ENCODE measurements at regions not wholly inside any gene's neighbourhood (a gene's known extent, or its start where the extent isn't known, plus 50 kb on each side); places are given as distances from the start of the nearest gene placed in this dataset.

DNA sequence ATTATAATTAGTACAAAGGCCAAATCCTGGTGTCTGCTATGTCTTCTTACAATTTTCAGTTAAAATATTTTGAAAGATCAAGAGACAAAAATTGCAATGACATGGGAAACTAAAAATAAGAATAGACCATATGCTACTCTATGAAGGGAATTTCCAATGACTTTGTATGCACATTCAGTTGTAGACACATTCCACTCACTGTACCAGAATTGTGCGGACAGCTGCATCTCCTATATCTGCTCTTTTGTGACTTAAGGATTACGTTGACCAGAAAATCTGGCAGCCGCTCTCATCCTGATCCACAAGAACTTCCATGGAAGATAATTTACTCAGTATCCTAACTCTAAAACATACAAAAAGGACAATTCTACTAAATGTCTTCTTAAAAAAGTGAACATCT lies 493.9 kb upstream of the KCNMB2 start:
- Mint-ChIP-seq H3K36me3 (ENCODE audit: low read depth) (no peaks in the 10 kb centered on the region), H3K27me3 (no peaks in the 10 kb centered on the region)

DNA sequence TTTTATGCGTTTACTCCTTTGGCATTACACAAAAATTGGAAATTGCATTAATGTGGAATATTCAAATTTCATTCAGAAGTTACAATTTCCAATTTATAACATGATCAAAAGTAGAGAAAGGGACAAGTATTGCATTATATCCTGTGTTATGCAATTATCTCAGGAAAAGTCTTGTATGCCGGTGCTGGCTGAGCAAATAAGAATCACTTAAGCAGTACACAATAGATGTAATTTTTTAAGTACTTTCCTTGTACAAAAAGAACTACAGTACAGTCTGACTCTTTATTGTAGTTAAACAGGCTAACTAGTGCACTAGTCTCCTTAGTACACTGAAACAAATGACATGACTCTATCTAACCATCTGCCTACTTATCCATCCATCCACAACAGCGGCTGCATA lies 493.2 kb upstream of the KCNMB2 start:
- no peak for ATAC-seq (replicated peaks)
- Mint-ChIP-seq H3K4me3 (no peak overlapping the region), H3K27ac (no peak overlapping the region), H3K27me3 (no peaks in the 10 kb centered on the region), H3K9me3 (no peaks in the 10 kb centered on the region), H3K36me3 (ENCODE audit: low read depth) (no peaks in the 10 kb centered on the region), H3K4me1 (no peaks in the 10 kb centered on the region)

More for the DNA sequence above, 493.9 kb upstream of the KCNMB2 start:
- H3K4me1 Mint-ChIP-seq: no peaks in the 10 kb centered on the region
- no peaks in the 10 kb centered on the region for H3K9me3 Mint-ChIP-seq
- H3K4me3 Mint-ChIP-seq: no peak overlapping the region
- no peak overlapping the region for H3K27ac Mint-ChIP-seq
- ATAC-seq (replicated peaks): no peak

DNA sequence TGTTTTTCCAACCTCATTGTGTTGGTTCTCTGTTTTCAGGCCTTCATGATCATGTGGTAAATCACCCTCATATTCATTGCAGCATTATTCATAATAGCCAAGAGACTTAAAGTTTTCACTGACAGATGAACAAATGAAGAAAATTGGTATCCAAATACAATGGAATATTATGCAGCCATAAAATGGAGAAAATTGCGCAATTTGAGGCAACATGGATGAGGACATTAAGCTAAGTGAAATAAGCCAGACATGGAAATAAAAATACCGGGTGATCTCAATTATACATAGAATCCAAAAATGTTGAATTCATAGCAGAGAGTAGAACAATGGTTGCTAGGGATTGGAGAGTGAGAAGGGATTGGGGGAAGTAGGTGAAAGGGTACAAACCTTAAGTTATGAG lies 491.9 kb upstream of the KCNMB2 start:
- Mint-ChIP-seq H3K9me3 (no peaks in the 10 kb centered on the region), H3K27ac (no peak overlapping the region), H3K27me3 (no peaks in the 10 kb centered on the region), H3K4me1 (peaks cover under 1% of the 10 kb centered on the region), H3K36me3 (ENCODE audit: low read depth) (no peaks in the 10 kb centered on the region), H3K4me3 (no peak overlapping the region)
- no peak for ATAC-seq (replicated peaks)

DNA sequence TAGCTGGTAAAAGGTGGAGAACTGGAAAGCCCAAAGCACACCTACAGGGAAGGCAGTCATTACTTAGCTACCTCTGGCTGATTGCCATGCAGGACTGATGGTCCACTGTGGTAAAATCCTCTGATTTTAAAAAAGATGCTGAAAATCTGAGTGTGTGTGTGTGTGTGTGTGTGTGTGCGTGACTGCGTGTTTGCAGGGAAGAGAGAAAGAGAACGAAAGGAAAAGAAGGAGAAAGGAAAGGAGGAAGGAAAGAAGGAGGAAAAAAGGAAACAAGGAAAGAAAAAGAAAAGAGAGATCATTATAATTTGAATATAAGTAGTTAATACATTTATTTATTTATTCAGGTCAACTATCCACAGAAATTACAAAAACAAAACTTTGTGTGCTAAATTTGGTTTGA lies 488.7 kb upstream of the KCNMB2 start:
- H3K4me3 Mint-ChIP-seq: no peak overlapping the region
- H3K27ac Mint-ChIP-seq: no peak overlapping the region
- H3K9me3 Mint-ChIP-seq: no peaks in the 10 kb centered on the region
- no peak for ATAC-seq (replicated peaks)
- no peaks in the 10 kb centered on the region for H3K36me3 Mint-ChIP-seq (ENCODE audit: low read depth)
- peaks cover 5% of the 10 kb centered on the region for H3K27me3 Mint-ChIP-seq
- H3K4me1 Mint-ChIP-seq: peaks cover 6% of the 10 kb centered on the region

DNA sequence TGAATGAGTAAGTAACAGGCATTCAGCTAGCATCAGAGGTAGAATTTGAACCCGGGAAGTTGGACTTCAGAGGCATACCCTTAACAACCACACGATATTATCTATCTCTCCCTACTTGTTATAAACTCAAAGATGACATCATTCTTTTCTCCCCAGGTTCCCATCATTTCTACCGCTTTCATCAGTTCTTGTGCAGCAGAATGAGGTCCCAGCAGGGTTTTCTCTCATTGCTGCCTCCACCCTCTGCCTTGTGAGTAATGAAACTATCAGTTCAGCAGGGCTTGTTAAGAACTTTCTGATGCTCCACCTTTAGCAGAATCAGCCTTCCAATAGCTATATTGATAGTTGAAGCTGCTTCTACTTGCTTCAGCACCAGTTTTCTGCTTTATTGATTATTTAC lies 487.5 kb upstream of the KCNMB2 start:
- Mint-ChIP-seq H3K36me3 (ENCODE audit: low read depth) (no peaks in the 10 kb centered on the region), H3K4me3 (no peak overlapping the region), H3K27me3 (peaks cover 5% of the 10 kb centered on the region), H3K27ac (no peak overlapping the region), H3K4me1 (peaks cover 6% of the 10 kb centered on the region), H3K9me3 (no peaks in the 10 kb centered on the region)
- ATAC-seq (replicated peaks): no peak

DNA sequence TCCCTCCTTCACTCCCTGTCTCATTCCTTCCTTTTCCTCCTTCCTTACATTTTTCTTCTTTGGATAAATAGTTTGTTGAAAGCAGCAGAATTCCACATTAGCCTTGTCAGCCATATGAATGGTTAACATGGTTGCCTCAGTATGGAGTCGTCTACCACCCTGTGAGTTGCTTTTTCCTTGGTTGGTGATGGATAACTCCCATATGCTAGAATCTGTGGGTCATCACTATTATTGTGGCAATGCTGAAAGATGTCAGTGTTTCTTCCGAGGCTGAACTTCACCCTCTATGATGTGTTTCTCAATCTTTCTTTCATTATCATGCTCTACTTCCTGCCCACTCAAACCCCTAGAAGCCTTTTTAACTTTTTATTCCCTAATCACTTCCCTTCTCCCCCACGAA lies 481.8 kb upstream of the KCNMB2 start:
- H3K27me3 Mint-ChIP-seq: peaks cover 13% of the 10 kb centered on the region
- H3K4me1 Mint-ChIP-seq: peaks cover 11% of the 10 kb centered on the region

DNA sequence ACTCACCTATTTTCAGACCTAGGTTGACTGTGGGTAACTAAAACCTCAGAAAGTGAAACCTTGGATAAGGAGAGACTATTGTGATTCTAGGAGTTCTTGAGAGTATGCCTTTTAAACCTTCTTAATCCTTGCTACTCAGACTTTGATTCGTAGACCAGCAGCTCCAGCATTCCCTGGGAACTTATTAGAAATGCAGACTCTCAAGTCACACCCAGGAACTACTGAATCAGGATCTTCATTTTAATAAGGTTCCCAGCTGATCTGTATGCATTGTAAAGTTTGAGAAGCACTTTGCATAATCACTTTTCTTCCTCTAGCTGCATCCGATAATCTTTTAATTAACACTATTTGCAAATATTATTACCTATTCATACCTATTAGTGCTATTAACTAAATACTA lies 480.3 kb upstream of the KCNMB2 start:
- Mint-ChIP-seq H3K9me3 (peaks cover 4% of the 10 kb centered on the region), H3K4me3 (no peak overlapping the region), H3K27ac (no peak overlapping the region), H3K36me3 (ENCODE audit: low read depth) (no peaks in the 10 kb centered on the region), H3K4me1 (peaks cover 6% of the 10 kb centered on the region), H3K27me3 (peaks cover 8% of the 10 kb centered on the region)
- no peak for ATAC-seq (replicated peaks)

More for the DNA sequence above, 481.8 kb upstream of the KCNMB2 start:
- Mint-ChIP-seq H3K36me3 (ENCODE audit: low read depth) (no peaks in the 10 kb centered on the region), H3K27ac (no peak overlapping the region), H3K4me3 (no peak overlapping the region), H3K9me3 (peaks cover 4% of the 10 kb centered on the region)
- no peak for ATAC-seq (replicated peaks)

DNA sequence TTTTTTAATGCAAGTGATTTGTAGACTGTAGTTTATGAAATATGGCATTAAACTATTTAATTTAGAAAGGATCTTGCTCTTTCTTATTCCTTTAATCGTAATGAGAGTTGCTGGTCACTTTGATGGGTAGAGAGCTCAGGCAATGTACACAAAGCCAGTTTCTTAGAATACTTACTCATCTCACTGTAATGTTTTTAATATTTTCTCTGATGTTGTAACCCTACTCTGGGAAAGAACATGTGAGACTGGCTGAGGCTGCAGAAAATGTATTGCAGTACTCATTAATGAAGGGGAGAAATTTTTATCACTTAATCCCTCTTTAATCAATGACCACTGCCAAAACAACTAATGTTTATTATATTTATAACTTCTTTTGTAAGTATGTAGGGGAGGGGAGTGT lies 479.4 kb upstream of the KCNMB2 start:
- Mint-ChIP-seq H3K4me3 (no peak overlapping the region), H3K9me3 (peaks cover 4% of the 10 kb centered on the region), H3K27ac (no peak overlapping the region), H3K27me3 (peaks cover 8% of the 10 kb centered on the region), H3K4me1 (peaks cover 6% of the 10 kb centered on the region), H3K36me3 (ENCODE audit: low read depth) (no peaks in the 10 kb centered on the region)
- no peak for ATAC-seq (replicated peaks)

DNA sequence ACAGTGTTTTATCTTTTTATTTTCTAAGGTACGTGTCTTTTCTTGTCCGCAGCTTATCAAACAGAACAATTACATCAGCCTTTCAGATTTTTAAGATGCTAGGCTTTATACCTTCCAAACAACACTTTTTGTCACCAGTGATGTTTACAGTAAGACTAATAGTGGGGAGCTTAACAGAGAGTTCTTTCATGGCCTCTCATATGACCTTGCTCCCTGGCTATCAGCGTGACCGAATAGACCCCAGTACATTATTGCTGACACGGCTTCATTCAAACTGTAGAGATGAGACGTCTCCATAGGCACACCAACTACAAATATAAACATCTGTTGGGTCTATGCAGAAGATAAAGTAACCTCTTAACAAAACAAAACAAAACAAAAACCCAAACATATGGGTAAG lies 477.6 kb upstream of the KCNMB2 start:
- peaks cover 8% of the 10 kb centered on the region for H3K27me3 Mint-ChIP-seq
- H3K9me3 Mint-ChIP-seq: peaks cover 4% of the 10 kb centered on the region
- H3K27ac Mint-ChIP-seq: no peak overlapping the region
- H3K4me1 Mint-ChIP-seq: peaks cover 6% of the 10 kb centered on the region
- ATAC-seq (replicated peaks): no peak
- no peak overlapping the region for H3K4me3 Mint-ChIP-seq
- no peaks in the 10 kb centered on the region for H3K36me3 Mint-ChIP-seq (ENCODE audit: low read depth)

DNA sequence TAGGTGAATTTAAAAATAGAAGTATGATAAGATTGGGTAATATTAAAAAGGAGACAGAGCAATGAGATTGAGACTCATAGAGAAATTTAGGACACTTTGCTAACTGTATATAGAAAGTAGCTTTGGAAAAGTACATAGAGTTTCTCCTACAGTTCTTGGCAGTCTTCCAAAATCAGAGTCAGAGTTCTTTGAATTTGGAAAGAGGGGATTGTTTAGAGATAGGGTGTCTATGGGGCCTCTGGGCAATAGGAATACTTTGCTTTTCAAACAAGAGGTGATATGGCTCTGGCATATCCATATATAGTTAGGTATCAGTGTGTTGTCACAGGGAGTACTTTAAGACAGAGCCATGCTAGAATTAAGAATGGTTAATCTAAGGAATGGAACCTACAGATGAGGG lies 477.1 kb upstream of the KCNMB2 start:
- peaks cover 6% of the 10 kb centered on the region for H3K4me1 Mint-ChIP-seq
- no peak overlapping the region for H3K27ac Mint-ChIP-seq
- H3K9me3 Mint-ChIP-seq: peaks cover 4% of the 10 kb centered on the region
- peaks cover 7% of the 10 kb centered on the region for H3K27me3 Mint-ChIP-seq
- ATAC-seq (replicated peaks): no peak
- no peak overlapping the region for H3K4me3 Mint-ChIP-seq
- no peaks in the 10 kb centered on the region for H3K36me3 Mint-ChIP-seq (ENCODE audit: low read depth)

DNA sequence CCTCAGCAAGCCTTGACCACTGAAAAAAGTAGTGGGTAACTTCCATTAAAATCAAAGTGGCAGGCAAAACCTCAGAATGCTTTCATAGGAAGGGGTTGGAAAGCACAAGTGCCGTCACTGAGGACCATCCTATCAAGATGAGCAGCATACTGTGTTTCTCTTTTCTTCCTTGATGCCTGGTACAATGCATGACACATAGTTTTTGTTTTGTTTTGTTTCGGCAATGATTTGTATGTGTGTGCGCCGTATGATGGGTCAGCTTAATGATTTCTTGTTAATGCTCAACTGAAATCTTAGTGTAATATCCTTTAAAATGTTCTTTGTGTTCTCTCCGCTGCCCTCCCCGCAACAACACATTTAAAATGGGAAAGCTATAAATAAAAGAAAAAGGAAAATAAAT lies 476.4 kb upstream of the KCNMB2 start:
- Mint-ChIP-seq H3K4me3 (no peak overlapping the region), H3K9me3 (no peaks in the 10 kb centered on the region), H3K36me3 (ENCODE audit: low read depth) (no peaks in the 10 kb centered on the region), H3K4me1 (peaks cover 1% of the 10 kb centered on the region), H3K27me3 (no peaks in the 10 kb centered on the region), H3K27ac (no peak overlapping the region)
- ATAC-seq (replicated peaks): no peak

DNA sequence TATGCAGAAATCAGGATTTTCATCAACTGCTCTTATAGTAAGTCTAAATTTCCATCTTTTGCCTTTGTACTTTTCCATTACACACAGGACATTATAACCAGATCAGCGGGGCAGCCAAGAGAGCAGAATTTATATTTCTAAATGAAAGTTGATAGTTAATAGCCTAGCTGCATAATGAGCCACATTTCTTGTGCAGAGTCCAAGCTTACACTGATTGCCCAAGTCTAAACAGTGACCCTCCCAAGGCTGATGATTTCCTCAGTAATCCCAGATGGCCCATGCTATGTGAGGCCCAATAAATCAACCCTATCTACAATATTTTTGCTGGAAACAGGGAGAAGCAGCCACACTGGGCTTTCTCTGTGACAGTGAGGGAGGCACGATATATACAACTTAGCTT lies 475.8 kb upstream of the KCNMB2 start:
- no peak overlapping the region for H3K27ac Mint-ChIP-seq
- no peak for ATAC-seq (replicated peaks)
- H3K9me3 Mint-ChIP-seq: no peaks in the 10 kb centered on the region
- H3K27me3 Mint-ChIP-seq: no peaks in the 10 kb centered on the region
- no peaks in the 10 kb centered on the region for H3K36me3 Mint-ChIP-seq (ENCODE audit: low read depth)
- H3K4me1 Mint-ChIP-seq: no peaks in the 10 kb centered on the region
- H3K4me3 Mint-ChIP-seq: no peak overlapping the region

DNA sequence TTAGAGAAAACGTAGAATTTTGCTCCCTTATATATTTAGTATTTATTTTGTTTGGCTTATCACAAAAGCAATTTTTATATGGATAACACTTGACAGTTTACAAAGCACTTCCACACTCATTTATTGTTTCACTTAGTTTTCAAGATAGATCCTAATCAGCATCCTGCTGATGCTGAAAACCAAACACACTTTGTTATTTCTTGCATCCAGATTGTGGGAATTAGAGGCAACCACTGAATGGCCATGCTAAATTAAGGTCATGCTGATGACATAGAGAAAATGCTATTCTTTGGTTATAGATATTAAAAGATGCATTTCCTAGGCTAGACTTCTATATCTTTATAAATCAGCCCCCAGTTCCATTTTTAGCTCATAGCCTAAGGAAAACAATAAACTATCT lies 474.1 kb upstream of the KCNMB2 start:
- no peak for ATAC-seq (replicated peaks)
- no peaks in the 10 kb centered on the region for H3K27me3 Mint-ChIP-seq
- no peaks in the 10 kb centered on the region for H3K9me3 Mint-ChIP-seq
- no peak overlapping the region for H3K4me3 Mint-ChIP-seq
- no peaks in the 10 kb centered on the region for H3K36me3 Mint-ChIP-seq (ENCODE audit: low read depth)
- no peak overlapping the region for H3K27ac Mint-ChIP-seq
- H3K4me1 Mint-ChIP-seq: no peaks in the 10 kb centered on the region

DNA sequence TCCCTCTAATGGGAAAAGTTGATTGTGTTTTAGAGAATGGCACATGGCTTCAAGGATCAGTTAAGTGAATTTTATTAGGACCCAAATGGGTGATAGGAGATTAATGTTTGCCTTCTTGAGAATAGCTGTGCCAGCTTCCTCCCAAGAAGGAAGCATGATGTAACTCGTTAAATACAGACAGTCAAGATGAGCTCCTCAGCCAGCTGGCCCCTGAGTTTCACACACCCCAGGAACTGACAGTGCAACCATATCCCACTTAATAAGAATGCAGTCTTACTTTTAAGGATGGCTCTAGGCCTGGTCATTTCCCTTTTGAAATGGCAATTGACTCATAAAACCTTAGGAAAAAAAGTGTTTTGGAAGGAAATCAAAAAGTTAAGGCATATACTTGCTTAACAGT lies 472.8 kb upstream of the KCNMB2 start:
- Mint-ChIP-seq H3K27me3 (no peaks in the 10 kb centered on the region), H3K9me3 (no peaks in the 10 kb centered on the region), H3K27ac (no peak overlapping the region), H3K4me1 (no peaks in the 10 kb centered on the region), H3K36me3 (ENCODE audit: low read depth) (no peaks in the 10 kb centered on the region), H3K4me3 (no peak overlapping the region)
- no peak for ATAC-seq (replicated peaks)

DNA sequence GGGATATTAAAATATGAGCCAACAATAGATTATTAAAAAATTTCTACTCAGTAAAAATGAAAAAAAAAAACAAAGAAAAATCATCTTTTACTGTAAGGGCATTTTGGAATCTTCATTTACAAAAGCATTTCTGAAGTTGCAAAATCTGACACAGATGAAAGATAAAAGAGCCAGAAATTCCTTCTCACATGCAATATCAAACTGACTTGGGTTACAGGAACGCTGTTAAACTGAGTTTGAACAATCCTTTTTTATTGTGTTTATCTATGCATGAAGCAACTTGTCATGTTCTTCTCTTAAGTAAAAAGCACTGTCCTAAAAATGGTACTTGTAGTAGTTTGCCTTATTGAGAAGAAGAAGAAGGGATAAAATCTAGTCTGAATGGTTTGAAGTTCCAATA lies 468.5 kb upstream of the KCNMB2 start:
- no peaks in the 10 kb centered on the region for H3K9me3 Mint-ChIP-seq
- H3K4me3 Mint-ChIP-seq: no peak overlapping the region
- no peaks in the 10 kb centered on the region for H3K4me1 Mint-ChIP-seq
- ATAC-seq (replicated peaks): no peak
- H3K27me3 Mint-ChIP-seq: no peaks in the 10 kb centered on the region
- no peak overlapping the region for H3K27ac Mint-ChIP-seq
- no peaks in the 10 kb centered on the region for H3K36me3 Mint-ChIP-seq (ENCODE audit: low read depth)
